ENCODE measurements at regions not wholly inside any gene's neighbourhood (a gene's known extent, or its start where the extent isn't known, plus 50 kb on each side); places are given as distances from the start of the nearest gene placed in this dataset.

- Histone ChIP-seq H3K4ac (ENCODE audit: low read depth in 1 of 2, low read length in 2 of 2) (no peak overlapping the region), H3K4me1 (ENCODE audit: control insufficient read depth, insufficient read depth, low read depth, low read length) (peaks cover under 1% of the 10 kb centered on the region), H3K9ac (ENCODE audit: low read length) (no peak overlapping the region), H3K14ac (ENCODE audit: low read length in 2 of 2) (no peak overlapping the region), H2AK5ac (ENCODE audit: low read length, severe bottlenecking) (no peak overlapping the region), H2BK5ac (ENCODE audit: low read depth, low read length, poor library complexity, severe bottlenecking) (no peak overlapping the region), H3K18ac (ENCODE audit: low read depth in 1 of 2, low read length in 2 of 2) (no peak overlapping the region), H2BK120ac (ENCODE audit: low read depth, low read length) (no peak overlapping the region), H3K27ac (ENCODE audit: low read length, poor library complexity, severe bottlenecking) (no peak overlapping the region), H3K4me3 (ENCODE audit: insufficient read depth in 1 of 2, low read depth in 1 of 2, low read length in 2 of 2) (no peak overlapping the region), H2BK12ac (ENCODE audit: low read length in 2 of 2) (no peak overlapping the region), H3K4me2 (ENCODE audit: low read length, poor library complexity, severe bottlenecking) (no peak overlapping the region), H4K8ac (ENCODE audit: low read length) (no peak overlapping the region), H3K36me3 (ENCODE audit: control insufficient read depth in 1 of 2, insufficient read depth in 2 of 2, low read depth in 1 of 2, low read length in 2 of 2) (peaks cover 0 to 4% of the 10 kb centered on the region in 2 experiments), H3K27me3 (ENCODE audit: control insufficient read depth in 1 of 2, insufficient read depth in 1 of 2, low read length in 2 of 2) (peaks cover 12 to 18% of the 10 kb centered on the region in 2 experiments), H3K79me1 (replicated peaks; ENCODE audit: low read length, poor library complexity, severe bottlenecking) (no peaks in the 10 kb centered on the region), H3K23ac (ENCODE audit: low read length in 2 of 2) (no peak overlapping the region), H2AFZ (ENCODE audit: low read depth, low read length) (no peak overlapping the region), H3K9me3 (ENCODE audit: control insufficient read depth, low read length) (no peaks in the 10 kb centered on the region), H4K91ac (ENCODE audit: low read length) (no peak overlapping the region), H2BK15ac (ENCODE audit: low read depth, poor library complexity, severe bottlenecking) (no peak overlapping the region)
- DNase-seq = no peak
- 87% methylated on average over 24 of the region's 24 CpGs for WGBS
These were observed 56.2 kb upstream of the DPYSL4 start for GRCh38 chr10:132130286-132131265.

- H2BK120ac ChIP-seq (ENCODE audit: low read depth, low read length) = no peak overlapping the region
- H4K8ac ChIP-seq (ENCODE audit: low read length) = no peak overlapping the region
- no peak overlapping the region for H3K18ac ChIP-seq (ENCODE audit: low read depth in 1 of 2, low read length in 2 of 2)
- H2BK12ac ChIP-seq (ENCODE audit: low read length in 2 of 2) = no peak overlapping the region
- no peak overlapping the region for H2BK15ac ChIP-seq (ENCODE audit: low read depth, poor library complexity, severe bottlenecking)
- H3K79me1 ChIP-seq (replicated peaks; ENCODE audit: low read length, poor library complexity, severe bottlenecking) = no peaks in the 10 kb centered on the region
- H3K27ac ChIP-seq (ENCODE audit: low read length, poor library complexity, severe bottlenecking) = no peak overlapping the region
- H3K4me3 ChIP-seq (ENCODE audit: insufficient read depth in 1 of 2, low read depth in 1 of 2, low read length in 2 of 2) = no peak overlapping the region
- H2AK5ac ChIP-seq (ENCODE audit: low read length, severe bottlenecking) = no peak overlapping the region
- H3K14ac ChIP-seq (ENCODE audit: low read length in 2 of 2) = no peak overlapping the region
- H3K4me1 ChIP-seq (ENCODE audit: control insufficient read depth, insufficient read depth, low read depth, low read length) = peaks cover 2% of the 10 kb centered on the region
- H3K27me3 ChIP-seq (ENCODE audit: control insufficient read depth in 1 of 2, insufficient read depth in 1 of 2, low read length in 2 of 2) = peaks cover 12 to 18% of the 10 kb centered on the region in 2 experiments
- no peak overlapping the region for H2AFZ ChIP-seq (ENCODE audit: low read depth, low read length)
- no peak overlapping the region for H3K4ac ChIP-seq (ENCODE audit: low read depth in 1 of 2, low read length in 2 of 2)
- H3K4me2 ChIP-seq (ENCODE audit: low read length, poor library complexity, severe bottlenecking) = no peak overlapping the region
- H3K9me3 ChIP-seq (ENCODE audit: control insufficient read depth, low read length) = no peaks in the 10 kb centered on the region
- WGBS = 81% methylated on average over 22 of the region's 22 CpGs
- H3K9ac ChIP-seq (ENCODE audit: low read length) = no peak overlapping the region
- H3K36me3 ChIP-seq (ENCODE audit: control insufficient read depth in 1 of 2, insufficient read depth in 2 of 2, low read depth in 1 of 2, low read length in 2 of 2) = peaks cover 0 to 4% of the 10 kb centered on the region in 2 experiments
- no peak overlapping the region for H4K91ac ChIP-seq (ENCODE audit: low read length)
- DNase-seq = no peak
- no peak overlapping the region for H3K23ac ChIP-seq (ENCODE audit: low read length in 2 of 2)
- no peak overlapping the region for H2BK5ac ChIP-seq (ENCODE audit: low read depth, low read length, poor library complexity, severe bottlenecking)
These were observed 54.9 kb upstream of the DPYSL4 start for GRCh38 chr10:132131581-132132420.

GRCh38 chr10:132132421-132132841 lies 54.3 kb upstream of the DPYSL4 start:
- 92% methylated on average over 16 of the region's 16 CpGs for whole genome bisulfite sequencing
- no peak overlapping the region for H2BK12ac ChIP-seq (ENCODE audit: low read length in 2 of 2)
- H3K27me3 ChIP-seq (ENCODE audit: control insufficient read depth in 1 of 2, insufficient read depth in 1 of 2, low read length in 2 of 2) = peaks cover 12 to 18% of the 10 kb centered on the region in 2 experiments
- no peaks in the 10 kb centered on the region for H3K9me3 ChIP-seq (ENCODE audit: control insufficient read depth, low read length)
- no peak overlapping the region for H3K27ac ChIP-seq (ENCODE audit: low read length, poor library complexity, severe bottlenecking)
- no peak overlapping the region for H4K8ac ChIP-seq (ENCODE audit: low read length)
- H3K4ac ChIP-seq (ENCODE audit: low read depth in 1 of 2, low read length in 2 of 2) = no peak overlapping the region
- H4K91ac ChIP-seq (ENCODE audit: low read length) = no peak overlapping the region
- no peak overlapping the region for H3K23ac ChIP-seq (ENCODE audit: low read length in 2 of 2)
- H3K9ac ChIP-seq (ENCODE audit: low read length) = no peak overlapping the region
- H3K14ac ChIP-seq (ENCODE audit: low read length in 2 of 2) = no peak overlapping the region
- no peak overlapping the region for H2AFZ ChIP-seq (ENCODE audit: low read depth, low read length)
- no peak overlapping the region for H3K4me3 ChIP-seq (ENCODE audit: insufficient read depth in 1 of 2, low read depth in 1 of 2, low read length in 2 of 2)
- no peak overlapping the region for H2BK5ac ChIP-seq (ENCODE audit: low read depth, low read length, poor library complexity, severe bottlenecking)
- no peak for DNase-seq
- peaks cover 0 to 4% of the 10 kb centered on the region in 2 experiments for H3K36me3 ChIP-seq (ENCODE audit: control insufficient read depth in 1 of 2, insufficient read depth in 2 of 2, low read depth in 1 of 2, low read length in 2 of 2)
- no peak overlapping the region for H2BK15ac ChIP-seq (ENCODE audit: low read depth, poor library complexity, severe bottlenecking)
- peaks cover 2% of the 10 kb centered on the region for H3K4me1 ChIP-seq (ENCODE audit: control insufficient read depth, insufficient read depth, low read depth, low read length)
- no peak overlapping the region for H2BK120ac ChIP-seq (ENCODE audit: low read depth, low read length)
- no peak overlapping the region for H3K4me2 ChIP-seq (ENCODE audit: low read length, poor library complexity, severe bottlenecking)
- no peak overlapping the region for H3K18ac ChIP-seq (ENCODE audit: low read depth in 1 of 2, low read length in 2 of 2)
- H3K79me1 ChIP-seq (replicated peaks; ENCODE audit: low read length, poor library complexity, severe bottlenecking) = no peaks in the 10 kb centered on the region
- H2AK5ac ChIP-seq (ENCODE audit: low read length, severe bottlenecking) = no peak overlapping the region

- Histone ChIP-seq H2AK5ac (ENCODE audit: low read length, severe bottlenecking) (no peak overlapping the region), H2BK5ac (ENCODE audit: low read depth, low read length, poor library complexity, severe bottlenecking) (no peak overlapping the region), H3K4me3 (ENCODE audit: insufficient read depth in 1 of 2, low read depth in 1 of 2, low read length in 2 of 2) (no peak overlapping the region), H3K27me3 (ENCODE audit: control insufficient read depth in 1 of 2, insufficient read depth in 1 of 2, low read length in 2 of 2) (peaks cover 12 to 18% of the 10 kb centered on the region in 2 experiments), H3K14ac (ENCODE audit: low read length in 2 of 2) (no peak overlapping the region), H3K23ac (ENCODE audit: low read length in 2 of 2) (no peak overlapping the region), H2AFZ (ENCODE audit: low read depth, low read length) (no peak overlapping the region), H3K4me2 (ENCODE audit: low read length, poor library complexity, severe bottlenecking) (no peak overlapping the region), H3K4ac (ENCODE audit: low read depth in 1 of 2, low read length in 2 of 2) (no peak overlapping the region), H3K27ac (ENCODE audit: low read length, poor library complexity, severe bottlenecking) (no peak overlapping the region), H4K8ac (ENCODE audit: low read length) (no peak overlapping the region), H3K9ac (ENCODE audit: low read length) (no peak overlapping the region), H3K18ac (ENCODE audit: low read depth in 1 of 2, low read length in 2 of 2) (no peak overlapping the region), H2BK15ac (ENCODE audit: low read depth, poor library complexity, severe bottlenecking) (no peak overlapping the region), H3K79me1 (replicated peaks; ENCODE audit: low read length, poor library complexity, severe bottlenecking) (no peaks in the 10 kb centered on the region), H2BK12ac (ENCODE audit: low read length in 2 of 2) (no peak overlapping the region), H3K4me1 (ENCODE audit: control insufficient read depth, insufficient read depth, low read depth, low read length) (peaks cover 2% of the 10 kb centered on the region), H2BK120ac (ENCODE audit: low read depth, low read length) (no peak overlapping the region), H4K91ac (ENCODE audit: low read length) (no peak overlapping the region), H3K36me3 (ENCODE audit: control insufficient read depth in 1 of 2, insufficient read depth in 2 of 2, low read depth in 1 of 2, low read length in 2 of 2) (peaks cover 0 to 4% of the 10 kb centered on the region in 2 experiments), H3K9me3 (ENCODE audit: control insufficient read depth, low read length) (no peaks in the 10 kb centered on the region)
- 73% methylated on average over 18 of the region's 18 CpGs for WGBS
- DNase-seq = no peak
These were observed 53.7 kb upstream of the DPYSL4 start for GRCh38 chr10:132133005-132133404.

Measured in mesenchymal stem cell (in vitro differentiated cells and primary cell).